Gastroesophageal sphincter (tissue), 4 donors: ENCODE measurements at regions not wholly inside any gene's neighbourhood (a gene's known extent, or its start where the extent isn't known, plus 50 kb on each side); places are given as distances from the start of the nearest gene placed in this dataset.
"Not testable (repeated sequence)": the region's sequence is repeated elsewhere in the genome, so short reads cannot be mapped to it uniquely, and the experiment has no call there.

ENCODE experiments used
- ATAC-seq: fragments of 150-250 bp; one replicate; pipeline ENCODE4 v1.9.1; 2016; ENCODE audit warnings: mild to moderate bottlenecking, moderate library complexity
- H3K27ac ChIP-seq, 4 donors: fragments of 200-600 bp; sonication (generic) in 3 of 4; 1 replicate in 3 of 4; 2 replicates in 1 of 4; pipeline ENCODE4 v1.5.1; 2016 to 2019
- H3K27me3 ChIP-seq: fragments of 200-600 bp; sonication (generic); one replicate; pipeline ENCODE4 v1.5.1; 2019
- H3K36me3 ChIP-seq, 2 donors: fragments of 200-600 bp; sonication (generic); one replicate each; pipeline ENCODE4 v1.5.1; 2019; ENCODE audit warnings: control low read depth in 1 of 2
- H3K4me1 ChIP-seq, 3 donors: fragments of 200-600 bp; sonication (generic); 1 replicate in 2 of 3; 2 replicates in 1 of 3; pipeline ENCODE4 v1.5.1; 2016 to 2019; ENCODE audit warnings: control low read depth in 2 of 3
- H3K4me3 ChIP-seq, 2 donors: fragments of 200-600 bp; sonication (generic); one replicate each; pipeline ENCODE4 v1.5.1; 2019; ENCODE audit warnings: mild to moderate bottlenecking in 1 of 2, moderate library complexity in 1 of 2
- H3K9me3 ChIP-seq, 3 donors: fragments of 200-600 bp; sonication (generic); one replicate each; pipeline ENCODE4 v1.5.1; 2017 to 2019; ENCODE audit warnings: control low read depth in 2 of 3
- EP300 ChIP-seq: sonication (generic); formaldehyde crosslinking; IDR thresholded peaks from one replicate; pipeline ENCODE4 v1.6.1; 2017; ENCODE audit warnings: antibody characterized with exemption, mild to moderate bottlenecking
- POLR2A ChIP-seq, 2 donors: fragments of 450-650 bp; IDR thresholded peaks; one replicate each; pipeline ENCODE4 v1.6.1; 2017; ENCODE audit warnings: antibody characterized with exemption in 2 of 2, mild to moderate bottlenecking in 2 of 2, moderate library complexity in 1 of 2
- POLR2AphosphoS5 ChIP-seq: sonication (generic); formaldehyde crosslinking; IDR thresholded peaks from one replicate; pipeline ENCODE4 v1.6.1; 2017; ENCODE audit warnings: antibody characterized with exemption
- WGBS, 2 donors: methylation state at CpG; one replicate each; pipeline ENCODE4 v1.1.5; 2018; ENCODE audit warnings: low coverage in 1 of 2; 5-methylcytosine and 5-hydroxymethylcytosine counted together
- TF ChIP-seq, protein P1 (sequence below), 4 experiments: fragments of 200-600 bp in 2 of 4; fragments of 450-650 bp in 2 of 4; sonication (generic) in 1 of 4; IDR thresholded peaks; one replicate each; pipeline ENCODE4 v1.5.1; 2017 to 2019; ENCODE audit warnings: antibody characterized with exemption in 4 of 4, mild to moderate bottlenecking in 2 of 4, moderate library complexity in 2 of 4

DNA sequence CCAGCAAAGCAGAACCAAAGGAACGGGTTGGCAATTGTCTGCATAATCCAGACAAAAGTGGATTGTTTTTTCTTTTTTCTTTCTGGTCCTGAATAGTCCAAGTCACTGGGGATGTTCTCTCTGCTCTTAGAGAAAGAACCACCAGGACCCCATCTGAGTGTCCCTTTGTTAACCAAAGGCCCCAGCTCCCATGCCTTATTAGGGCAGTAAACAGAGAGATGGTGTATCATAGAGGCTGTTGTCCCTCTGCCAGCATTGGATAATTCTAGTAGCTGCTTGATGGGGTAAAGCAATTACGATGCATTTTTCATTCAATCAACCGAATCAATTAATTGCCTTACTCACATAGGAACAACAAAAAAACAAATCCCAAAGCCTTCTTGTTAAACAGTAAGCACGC is 213.0 kb downstream of the BUB3 start:
- H3K36me3 ChIP-seq = no peaks in the 10 kb centered on the region
- H3K27me3 ChIP-seq = no peaks in the 10 kb centered on the region
- 93 to 100% methylated on average over 3 to 4 of the region's 4 CpGs for WGBS, 2 donors
- no peaks in the 10 kb centered on the region for H3K4me1 ChIP-seq
- H3K27ac ChIP-seq = no peak overlapping the region
- ATAC-seq = no peak
- no peak for TF ChIP-seq EP300
- no peak for TF ChIP-seq POLR2AphosphoS5
- TF ChIP-seq, protein P1, sequence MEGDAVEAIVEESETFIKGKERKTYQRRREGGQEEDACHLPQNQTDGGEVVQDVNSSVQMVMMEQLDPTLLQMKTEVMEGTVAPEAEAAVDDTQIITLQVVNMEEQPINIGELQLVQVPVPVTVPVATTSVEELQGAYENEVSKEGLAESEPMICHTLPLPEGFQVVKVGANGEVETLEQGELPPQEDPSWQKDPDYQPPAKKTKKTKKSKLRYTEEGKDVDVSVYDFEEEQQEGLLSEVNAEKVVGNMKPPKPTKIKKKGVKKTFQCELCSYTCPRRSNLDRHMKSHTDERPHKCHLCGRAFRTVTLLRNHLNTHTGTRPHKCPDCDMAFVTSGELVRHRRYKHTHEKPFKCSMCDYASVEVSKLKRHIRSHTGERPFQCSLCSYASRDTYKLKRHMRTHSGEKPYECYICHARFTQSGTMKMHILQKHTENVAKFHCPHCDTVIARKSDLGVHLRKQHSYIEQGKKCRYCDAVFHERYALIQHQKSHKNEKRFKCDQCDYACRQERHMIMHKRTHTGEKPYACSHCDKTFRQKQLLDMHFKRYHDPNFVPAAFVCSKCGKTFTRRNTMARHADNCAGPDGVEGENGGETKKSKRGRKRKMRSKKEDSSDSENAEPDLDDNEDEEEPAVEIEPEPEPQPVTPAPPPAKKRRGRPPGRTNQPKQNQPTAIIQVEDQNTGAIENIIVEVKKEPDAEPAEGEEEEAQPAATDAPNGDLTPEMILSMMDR (IDR thresholded peaks at IDR 0.05) = no peak
- no peak for TF ChIP-seq POLR2A (IDR thresholded peaks at IDR 0.05)
- peaks cover 0 to 8% (median 0%) of the 10 kb centered on the region in 3 donors for H3K9me3 ChIP-seq
- H3K4me3 ChIP-seq = no peak overlapping the region

DNA sequence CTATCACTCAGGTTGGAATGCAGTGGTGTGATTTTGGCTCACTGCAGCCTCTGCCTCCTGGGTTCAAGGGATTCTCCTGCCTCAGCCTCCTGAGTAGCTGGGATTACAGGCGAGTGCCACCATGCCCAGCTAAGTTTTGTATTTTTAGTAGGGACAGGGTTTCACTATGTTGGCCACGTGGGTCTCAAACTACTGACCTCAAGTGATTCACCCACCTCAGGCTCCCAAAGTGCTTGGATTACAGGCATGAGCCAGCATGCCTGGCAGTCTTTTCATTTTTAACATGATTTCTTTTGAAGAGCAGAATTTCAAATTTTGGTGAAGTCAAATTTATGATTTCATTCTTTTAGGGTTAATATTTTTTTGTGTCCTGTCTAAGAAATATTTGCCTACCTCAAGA is 217.4 kb downstream of the BUB3 start:
- not testable (repeated sequence) for H3K27me3 ChIP-seq, ATAC-seq, H3K4me3 ChIP-seq, H3K9me3 ChIP-seq, H3K27ac ChIP-seq, H3K4me1 ChIP-seq, H3K36me3 ChIP-seq
- 83 to 92% methylated on average over 1 to 2 of the region's 2 CpGs for WGBS, 2 donors

DNA sequence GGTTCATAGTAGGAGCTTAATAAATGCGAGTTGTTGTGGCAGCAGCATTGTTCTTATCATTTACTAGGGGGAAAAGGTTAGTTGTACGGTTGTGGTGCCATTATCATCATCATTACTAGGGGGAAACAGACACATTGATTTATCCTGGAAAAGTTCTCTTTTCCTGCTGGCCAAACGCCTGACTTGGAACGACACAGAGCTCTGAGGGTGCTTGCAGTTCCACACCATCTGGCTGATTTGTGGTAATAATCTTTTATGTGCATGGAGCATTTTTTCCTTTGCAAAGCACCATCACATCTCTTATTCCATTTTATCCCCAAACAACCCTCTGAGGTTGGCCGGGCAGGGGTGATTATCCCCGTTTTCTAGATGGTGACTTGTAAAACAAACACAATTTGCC is 219.4 kb downstream of the BUB3 start:
- ATAC-seq = no peak
- TF ChIP-seq, protein P1 (IDR thresholded peaks at IDR 0.05) = no peak
- no peak for TF ChIP-seq EP300
- no peak for TF ChIP-seq POLR2AphosphoS5
- no peak for TF ChIP-seq POLR2A (IDR thresholded peaks at IDR 0.05)
- Histone ChIP-seq H3K4me3 (no peak overlapping the region), H3K4me1 (peaks cover 0 to 13% (median 6%) of the 10 kb centered on the region in 3 donors), H3K27me3 (no peaks in the 10 kb centered on the region), H3K36me3 (no peaks in the 10 kb centered on the region), H3K27ac (no peak overlapping the region), H3K9me3 (peaks cover 0 to 8% (median 0%) of the 10 kb centered on the region in 3 donors)
- WGBS, 2 donors = 73 to 91% methylated on average over 6 of the region's 6 CpGs

DNA sequence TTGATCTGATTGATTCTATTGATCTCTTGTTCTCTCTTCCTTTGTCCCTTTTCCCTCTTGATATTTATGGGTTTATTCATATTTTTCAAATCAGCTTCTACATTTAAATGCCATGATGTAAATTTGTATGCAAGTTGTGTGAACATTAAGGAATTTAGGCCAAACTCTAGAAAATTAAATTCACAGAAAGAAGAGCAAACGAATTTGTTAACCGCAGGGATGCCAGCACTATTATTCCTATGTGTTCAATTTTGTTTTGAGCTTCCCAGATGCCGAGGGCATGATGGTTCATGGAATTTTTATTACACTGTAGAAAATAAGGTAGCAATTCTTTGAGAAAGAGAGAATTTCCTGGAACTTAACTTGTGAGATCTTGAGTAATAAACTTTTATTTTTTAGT is 220.9 kb downstream of the BUB3 start:
- peaks cover 0 to 5% (median 0%) of the 10 kb centered on the region in 3 donors for H3K9me3 ChIP-seq
- no peaks in the 10 kb centered on the region for H3K36me3 ChIP-seq
- H3K27me3 ChIP-seq = no peaks in the 10 kb centered on the region
- no peak overlapping the region for H3K27ac ChIP-seq
- no peak for ATAC-seq
- H3K4me3 ChIP-seq = no peak overlapping the region
- TF ChIP-seq, protein P1 (IDR thresholded peaks at IDR 0.05) = no peak
- no peak for TF ChIP-seq POLR2A (IDR thresholded peaks at IDR 0.05)
- no peak for TF ChIP-seq EP300
- TF ChIP-seq POLR2AphosphoS5 = no peak
- 77 to 90% methylated on average over 2 to 3 of the region's 3 CpGs for WGBS, 2 donors
- peaks cover 0 to 17% (median 6%) of the 10 kb centered on the region in 3 donors for H3K4me1 ChIP-seq

DNA sequence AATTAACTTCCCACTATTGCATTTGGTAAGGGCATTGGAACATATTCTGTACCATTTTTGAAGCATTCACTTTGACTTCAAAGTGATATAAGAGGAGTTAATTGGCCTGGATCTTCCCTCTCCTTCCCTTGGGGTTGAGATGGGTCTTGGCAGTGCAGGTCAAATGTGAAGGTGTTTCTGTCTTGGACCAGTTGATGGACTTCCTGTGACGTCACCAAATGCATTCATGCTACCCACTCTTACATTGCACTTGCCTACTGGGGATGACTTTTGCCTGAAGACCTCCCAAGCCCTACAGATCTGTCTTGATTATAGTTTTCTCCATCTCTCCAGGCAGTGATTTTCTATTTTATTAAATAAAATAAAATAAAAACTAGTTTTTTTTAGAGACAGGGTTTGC is 221.5 kb downstream of the BUB3 start:
- Histone ChIP-seq H3K4me1 (peaks cover 0 to 17% (median 6%) of the 10 kb centered on the region in 3 donors), H3K9me3 (no peaks in the 10 kb centered on the region), H3K27ac (no peak overlapping the region), H3K27me3 (no peaks in the 10 kb centered on the region), H3K36me3 (no peaks in the 10 kb centered on the region), H3K4me3 (no peak overlapping the region)
- TF ChIP-seq, protein P1 (IDR thresholded peaks at IDR 0.05) = no peak
- TF ChIP-seq POLR2AphosphoS5 (no peak), EP300 (no peak), POLR2A (IDR thresholded peaks at IDR 0.05) (no peak)
- 88% methylated on average over 1 of the region's 1 CpG; no CpG with 5 or more reads in 1 of the 2 donors for WGBS, 2 donors
- ATAC-seq = no peak
